HCT116 (cell line): ENCODE measurements at regions not wholly inside any gene's neighbourhood (a gene's known extent, or its start where the extent isn't known, plus 50 kb on each side); places are given as distances from the start of the nearest gene placed in this dataset.

Source experiments
- ATAC-seq: fragments of 200-7000 bp; cut with Tn5 transposase; 2 replicates; pipeline ENCODE4 v1.9.1; 2020; ENCODE audit warnings: mild to moderate bottlenecking, moderate library complexity
- BruUV-seq: library from RNA; stranded (reverse); fragments of 400-500 nt; replicated peaks from 2 replicates; lab custom pipeline; 2021; lab: Mats Ljungman, UMichigan
- CTCF ChIA-PET: fragments of 300-600 bp; sonication (Branson Sonifier 250); formaldehyde crosslinking; loops from one replicate; lab custom pipeline; 2021; ENCODE audit warnings: antibody characterized with exemption; lab: Charles Lee
- POLR2A ChIA-PET: fragments of 300-600, 350-600 bp; sonication (Branson Sonifier 250); formaldehyde crosslinking; loops from one replicate; lab custom pipeline; 2021; ENCODE audit warnings: antibody characterized with exemption; lab: Charles Lee
- RAD21 ChIA-PET, 2 experiments: fragments of 300-600 bp; sonication (Branson Sonifier 250); formaldehyde crosslinking; loops; one replicate each; lab custom pipeline; 2023; ENCODE audit warnings: low total read pairs in 2 of 2; ENCODE audit not compliant: uncharacterized antibody in 2 of 2, unreplicated experiment in 2 of 2, low non-redundant PET in 1 of 2; lab: Charles Lee
- DNase-seq: peaks from one replicate; pipeline ENCODE4 v3.0.0-alpha.2; 2010; ENCODE audit warnings: low read depth, low spot score
- H2AFZ ChIP-seq: fragments of 200-600 bp; shearing (Covaris generic), sonication (generic); 2 replicates; pipeline ENCODE4 v1.6.1; 2017; ENCODE audit warnings: low read depth, mixed run types, mixed read lengths, antibody characterized with exemption, low read length; ENCODE audit not compliant: poor library complexity, severe bottlenecking
- H3K27ac ChIP-seq: 2 replicates; pipeline ENCODE4 v1.5.1; 2012; ENCODE audit warnings: low read depth, low read length
- H3K27me3 ChIP-seq: fragments of 200-600 bp; sonication (generic); 2 replicates; pipeline ENCODE4 v1.6.1; 2016; ENCODE audit warnings: mixed run types, low read length, mixed read lengths; ENCODE audit not compliant: insufficient read depth
- H3K36me3 ChIP-seq, 2 experiments: fragments of 200-500 bp in 1 of 2; fragments of 200-600 bp in 1 of 2; sonication (Bioruptor generic) in 1 of 2; sonication (generic) in 1 of 2; 2 replicates each; pipeline versions ENCODE4 v1.5.1 to v1.6.1; 2014 to 2016; ENCODE audit warnings: low read length in 2 of 2, inconsistent platforms in 1 of 2, mixed read lengths in 1 of 2, mixed run types in 1 of 2; ENCODE audit not compliant: insufficient read depth in 2 of 2, control insufficient read depth in 1 of 2
- H3K4me1 ChIP-seq, 2 experiments: fragments of 200-600 bp in 1 of 2; sonication (generic) in 1 of 2; 2 replicates each; pipeline versions ENCODE4 v1.5.1 to v1.6.1; 2012 to 2017; ENCODE audit warnings: low read length in 2 of 2, inconsistent platforms in 1 of 2, mild to moderate bottlenecking in 1 of 2, mixed read lengths in 1 of 2, mixed run types in 1 of 2, moderate library complexity in 1 of 2; ENCODE audit not compliant: insufficient read depth in 2 of 2, control insufficient read depth in 1 of 2
- H3K4me2 ChIP-seq: fragments of 200-600 bp; sonication (generic); 2 replicates; pipeline ENCODE4 v1.6.1; 2017; ENCODE audit warnings: mixed run types, low read length, mixed read lengths
- H3K4me3 ChIP-seq, 2 experiments: fragments of 200-600 bp in 1 of 2; sonication (generic) in 1 of 2; replicated peaks in 1 of 2; 2 replicates each; pipeline ENCODE4 v1.5.1; 2011 to 2016; ENCODE audit warnings: low read length in 2 of 2, control low read depth in 1 of 2, low read depth in 1 of 2, mild to moderate bottlenecking in 1 of 2, mixed read lengths in 1 of 2, mixed run types in 1 of 2
- H3K79me2 ChIP-seq: fragments of 200-600 bp; sonication (generic); 2 replicates; pipeline ENCODE4 v1.6.1; 2017; ENCODE audit warnings: mild to moderate bottlenecking, mixed run types, low read length, moderate library complexity, mixed read lengths; ENCODE audit not compliant: insufficient read depth
- H3K9ac ChIP-seq: fragments of 200-600 bp; sonication (generic); 2 replicates; pipeline ENCODE4 v1.6.1; 2016; ENCODE audit warnings: low read length, mixed read lengths
- H3K9me2 ChIP-seq: fragments of 200-600 bp; sonication (generic), shearing (Covaris generic); 2 replicates; pipeline ENCODE4 v1.6.1; 2017; ENCODE audit warnings: mixed run types, mild to moderate bottlenecking, moderate library complexity; ENCODE audit not compliant: insufficient read depth
- H3K9me3 ChIP-seq, 2 experiments: fragments of 200-500 bp in 1 of 2; fragments of 200-600 bp in 1 of 2; sonication (Bioruptor generic) in 1 of 2; sonication (generic) in 1 of 2; 2 replicates each; pipeline ENCODE4 v1.6.1; 2014 to 2017; ENCODE audit warnings: low read length in 2 of 2, mixed read lengths in 2 of 2, inconsistent platforms in 1 of 2, low read depth in 1 of 2, mild to moderate bottlenecking in 1 of 2, mixed run types in 1 of 2, moderate library complexity in 1 of 2; ENCODE audit not compliant: control insufficient read depth in 1 of 2, insufficient read depth in 1 of 2
- H4K20me1 ChIP-seq: fragments of 200-600 bp; sonication (generic), shearing (Covaris generic); 2 replicates; pipeline ENCODE4 v1.6.1; 2017; ENCODE audit warnings: mixed run types, mild to moderate bottlenecking, moderate library complexity; ENCODE audit not compliant: insufficient read depth
- CEBPB ChIP-seq: IDR thresholded peaks from 2 replicates; pipeline ENCODE4 v1.6.1; 2012; ENCODE audit warnings: low read depth
- CTCF ChIP-seq, 3 experiments: fragments of 200-600 bp in 1 of 3; sonication (generic) in 1 of 3; IDR thresholded peaks in 2 of 3; conservative IDR thresholded peaks in 1 of 3; 2 replicates each; pipeline ENCODE4 v1.5.1; 2012 to 2017; ENCODE audit warnings: low read depth in 2 of 3, low read length in 2 of 3, antibody characterized with exemption in 1 of 3, borderline replicate concordance in 1 of 3, control low read depth in 1 of 3, mild to moderate bottlenecking in 1 of 3, mixed read lengths in 1 of 3, mixed run types in 1 of 3, moderate library complexity in 1 of 3; ENCODE audit not compliant: insufficient read depth in 1 of 3
- EGR1 ChIP-seq: IDR thresholded peaks from 2 replicates; pipeline ENCODE4 v1.6.1; 2012; ENCODE audit warnings: low read depth
- EZH2 ChIP-seq: fragments of 200-600 bp; sonication (generic); IDR thresholded peaks from 2 replicates; pipeline ENCODE4 v1.6.1; 2017; ENCODE audit warnings: antibody characterized with exemption, mixed run types
- FOSL1 ChIP-seq: IDR thresholded peaks from 2 replicates; pipeline ENCODE4 v1.6.1; 2012; ENCODE audit warnings: low read depth
- JUND ChIP-seq: IDR thresholded peaks from 2 replicates; pipeline ENCODE4 v1.6.1; 2012
- POLR2A ChIP-seq: IDR thresholded peaks from 2 replicates; pipeline ENCODE4 v1.7.0; 2011; ENCODE audit warnings: borderline replicate concordance; ENCODE audit not compliant: insufficient read depth, insufficient read length; ENCODE audit errors: extremely low read depth
- POLR2AphosphoS5 ChIP-seq: IDR thresholded peaks from 2 replicates; pipeline ENCODE4 v1.6.1; 2011; ENCODE audit warnings: mild to moderate bottlenecking, low read depth, low read length, moderate library complexity
- RAD21 ChIP-seq: IDR thresholded peaks from 2 replicates; pipeline ENCODE4 v1.6.1; 2012; ENCODE audit warnings: low read depth, mild to moderate bottlenecking
- REST ChIP-seq: IDR thresholded peaks from 2 replicates; pipeline ENCODE4 v1.6.1; 2012; ENCODE audit warnings: low read depth
- SIN3A ChIP-seq: IDR thresholded peaks from 2 replicates; pipeline ENCODE4 v1.6.1; 2012; ENCODE audit warnings: low read depth
- TCF7L2 ChIP-seq: IDR thresholded peaks from 2 replicates; pipeline ENCODE4 v1.7.0; 2011; ENCODE audit warnings: borderline replicate concordance, inconsistent platforms; ENCODE audit not compliant: insufficient read depth, insufficient read length; ENCODE audit errors: extremely low read depth
- ZBTB33 ChIP-seq: IDR thresholded peaks from 2 replicates; pipeline ENCODE4 v1.6.1; 2011; ENCODE audit warnings: mild to moderate bottlenecking, low read length, moderate library complexity; ENCODE audit not compliant: insufficient replicate concordance; ENCODE audit errors: extremely low read depth
- ZFX ChIP-seq: fragments of 450-650 bp; IDR thresholded peaks from 2 replicates; pipeline ENCODE4 v1.6.1; 2017
- intact Hi-C: fragments of 100-400 bp; cut with micrococcal nuclease; formaldehyde crosslinking; loops from 2 replicates; pipeline ENCODE4 v1.10.0; 2022

GRCh38 chr4:64022560-64022959 lies 386.7 kb downstream of the TECRL start:
- Histone ChIP-seq H3K9me2 (no peaks in the 10 kb centered on the region), H3K79me2 (no peaks in the 10 kb centered on the region), H3K27me3 (no peaks in the 10 kb centered on the region), H3K9ac (no peak overlapping the region), H3K4me3 (no peak overlapping the region), H3K36me3 (no peaks in the 10 kb centered on the region), H2AFZ (no peak overlapping the region), H3K4me1 (no peaks in the 10 kb centered on the region), H3K9me3 (peaks cover 0 to 12% of the 10 kb centered on the region in 2 experiments; a peak in 3 of 4 replicates), H3K4me2 (no peak overlapping the region), H3K27ac (no peak overlapping the region), H4K20me1 (no peaks in the 10 kb centered on the region)
- ChIA-PET RAD21 (no interaction called here), POLR2A (no interaction called here), CTCF (no interaction called here)
- DNase-seq = no peak
- intact Hi-C loops = no loop called here
- BruUV-seq = no TSS peak
- no peak for ATAC-seq
- TF ChIP-seq ZBTB33 = no peak
- no peak for TF ChIP-seq CTCF (IDR thresholded peaks at IDR 0.05 in 2 of 3, conservative IDR thresholded peaks at IDR 0.05 in 1 of 3; ENCODE audit: borderline replicate concordance in 1 of 3, insufficient read depth in 1 of 3, low read depth in 2 of 3, low read length in 2 of 3)
- no peak for TF ChIP-seq EZH2
- TF ChIP-seq RAD21 = no peak
- TF ChIP-seq POLR2A = no peak
- TF ChIP-seq EGR1 = no peak
- no peak for TF ChIP-seq POLR2AphosphoS5
- no peak for TF ChIP-seq SIN3A
- TF ChIP-seq JUND = no peak
- TF ChIP-seq FOSL1 = no peak
- no peak for TF ChIP-seq CEBPB
- no peak for TF ChIP-seq TCF7L2
- TF ChIP-seq REST = no peak
- TF ChIP-seq ZFX = no peak
